GM21825 (cell line): ENCODE measurements at regions not wholly inside any gene's neighbourhood (a gene's known extent, or its start where the extent isn't known, plus 50 kb on each side); places are given as distances from the start of the nearest gene placed in this dataset.
"Not testable (repeated sequence)": the region's sequence is repeated elsewhere in the genome, so short reads cannot be mapped to it uniquely, and the experiment has no call there.

ENCODE experiments used
- ATAC-seq: cut with Tn5 transposase; IDR thresholded peaks from one replicate; pipeline ENCODE4 v1.9.1; 2021; ENCODE audit warnings: mild to moderate bottlenecking, moderate library complexity; ENCODE audit not compliant: unreplicated experiment

GRCh38 chr13:64534302-64534701 is 2695.8 kb downstream of the PCDH9 start:
- no peak for ATAC-seq

- no peak for ATAC-seq
These were observed 2698.7 kb downstream of the PCDH9 start for GRCh38 chr13:64531400-64531799.

GRCh38 chr13:64529874-64530485 is 2700.2 kb downstream of the PCDH9 start:
- no peak for ATAC-seq

DNA sequence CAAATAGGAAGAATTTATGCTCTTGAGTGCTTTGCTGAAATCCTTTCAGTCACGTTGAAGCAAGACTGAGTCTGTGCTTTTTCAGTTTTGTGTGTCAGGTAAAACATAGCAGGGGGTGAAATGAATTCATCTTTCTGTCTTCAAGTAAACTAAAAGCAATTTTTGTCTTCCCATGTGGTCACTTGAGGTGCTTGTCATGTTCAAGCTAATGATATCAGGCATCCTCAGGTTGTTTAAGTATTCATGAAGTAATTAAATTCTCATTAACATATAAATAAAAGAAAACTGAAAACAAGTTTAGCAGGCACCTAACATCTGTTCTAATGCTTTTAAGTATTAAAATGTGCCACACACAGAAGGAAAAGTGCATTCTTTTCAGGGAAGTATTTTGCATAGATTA is 2701.3 kb downstream of the PCDH9 start:
- no peak for ATAC-seq

DNA sequence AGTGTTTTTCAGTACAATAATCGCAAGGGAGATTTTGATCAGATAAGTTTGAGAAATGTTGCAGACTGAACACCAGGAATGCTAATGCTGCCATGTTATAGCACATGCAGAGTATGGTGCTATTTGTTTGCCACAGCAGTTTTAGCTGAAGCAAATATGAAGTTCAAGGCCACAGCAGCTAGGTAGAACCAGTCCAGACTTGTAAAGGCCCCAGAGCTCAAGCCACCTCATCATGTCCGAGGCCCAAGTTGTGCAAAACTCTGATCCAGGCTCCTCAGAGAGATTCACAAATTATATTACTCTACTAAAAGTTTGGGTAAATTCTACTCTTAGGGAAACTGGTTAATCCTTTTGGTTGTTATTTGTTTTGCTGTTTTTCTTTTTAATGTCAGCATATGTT is 2702.6 kb downstream of the PCDH9 start:
- no peak for ATAC-seq

- ATAC-seq = no peak
These were observed 2704.4 kb downstream of the PCDH9 start for GRCh38 chr13:64525687-64526086.

DNA sequence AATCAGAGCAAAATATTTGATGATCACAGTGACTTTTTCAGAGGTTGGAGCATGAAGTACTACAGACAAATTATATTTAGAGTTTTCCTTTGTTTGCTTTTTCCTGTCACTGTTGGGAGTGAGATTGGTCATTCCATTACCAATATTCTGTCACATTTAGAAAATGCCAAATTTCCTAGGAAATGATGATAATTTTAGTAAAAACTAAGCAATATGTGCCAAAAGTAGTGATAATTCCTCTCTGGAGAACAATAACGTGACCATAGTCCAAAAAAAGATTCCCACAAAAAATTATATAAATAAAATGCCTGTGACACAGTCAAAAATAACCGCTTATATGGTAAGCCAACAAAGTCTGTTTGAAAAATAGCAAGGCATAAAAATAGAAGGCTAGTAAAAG is 2719.4 kb downstream of the PCDH9 start:
- no peak for ATAC-seq

GRCh38 chr13:64506246-64506645 is 2723.9 kb downstream of the PCDH9 start:
- ATAC-seq = no peak

- ATAC-seq = no peak
These were observed 2724.7 kb downstream of the PCDH9 start for GRCh38 chr13:64505336-64505910.

GRCh38 chr13:64488731-64489130 is 2741.4 kb downstream of the PCDH9 start:
- ATAC-seq = no peak

DNA sequence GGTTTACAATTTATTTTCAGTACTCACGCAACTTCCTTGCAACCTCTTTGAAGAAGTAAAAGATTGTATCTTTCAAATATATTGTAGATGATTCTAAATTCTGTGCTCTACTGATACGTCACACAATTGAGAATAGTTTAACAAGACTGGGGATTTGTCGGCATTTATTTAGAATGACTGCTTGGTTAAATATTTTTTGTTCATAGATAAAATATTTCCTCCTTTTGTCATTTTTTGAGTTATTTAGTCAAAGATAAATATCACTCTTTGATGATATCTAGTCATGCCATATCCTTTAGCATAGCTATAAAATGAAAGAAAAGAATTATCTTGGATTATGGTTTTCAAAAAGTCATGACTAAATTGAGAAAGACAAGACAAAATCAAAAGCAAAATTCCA is 2747.8 kb downstream of the PCDH9 start:
- no peak for ATAC-seq

DNA sequence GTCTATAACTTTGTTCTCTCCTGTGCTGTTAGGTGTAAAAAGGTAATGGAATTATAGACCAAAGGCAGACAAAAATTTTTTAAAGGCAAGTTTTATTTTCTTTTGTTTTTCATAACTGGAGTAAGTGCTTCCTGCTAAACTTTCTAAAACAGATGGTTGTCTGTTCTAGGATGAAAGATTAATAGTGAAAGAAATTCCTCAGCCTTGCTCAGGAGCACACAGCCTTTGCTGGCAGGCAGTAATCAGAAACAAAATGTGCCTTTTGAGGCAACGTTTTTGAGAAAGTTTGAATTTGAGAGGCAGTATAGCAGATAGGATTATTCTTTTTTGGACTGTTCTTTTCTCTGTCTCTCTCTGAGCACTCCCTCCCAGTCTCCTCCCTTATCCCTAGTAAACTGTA is 2749.5 kb downstream of the PCDH9 start:
- no peak for ATAC-seq

DNA sequence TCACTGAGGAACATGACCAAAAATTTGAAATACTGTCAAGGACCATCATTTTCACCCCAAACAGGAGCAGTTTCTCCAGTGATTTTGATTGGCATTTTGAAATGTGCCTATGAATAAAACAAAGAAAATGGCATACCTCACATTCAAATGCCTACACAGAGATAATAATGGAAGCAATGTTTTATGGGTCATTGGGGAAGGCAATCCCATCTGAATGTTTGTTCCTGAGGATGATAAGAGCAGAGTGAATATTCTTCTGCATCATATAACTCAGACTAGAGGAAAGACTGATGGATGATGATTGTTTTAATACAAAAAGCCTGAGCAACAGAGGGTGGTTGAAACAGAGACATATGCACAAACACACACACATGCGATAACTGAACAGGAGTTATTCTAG is 2749.9 kb downstream of the PCDH9 start:
- no peak for ATAC-seq

GRCh38 chr13:64477146-64477545 is 2753.0 kb downstream of the PCDH9 start:
- ATAC-seq = no peak

GRCh38 chr13:64476041-64476568 is 2754.0 kb downstream of the PCDH9 start:
- not testable (repeated sequence) for ATAC-seq

- ATAC-seq = no peak
These were observed 2758.2 kb downstream of the PCDH9 start for GRCh38 chr13:64471916-64472315.

- ATAC-seq = no peak
These were observed 2759.4 kb downstream of the PCDH9 start for GRCh38 chr13:64470751-64471150.

DNA sequence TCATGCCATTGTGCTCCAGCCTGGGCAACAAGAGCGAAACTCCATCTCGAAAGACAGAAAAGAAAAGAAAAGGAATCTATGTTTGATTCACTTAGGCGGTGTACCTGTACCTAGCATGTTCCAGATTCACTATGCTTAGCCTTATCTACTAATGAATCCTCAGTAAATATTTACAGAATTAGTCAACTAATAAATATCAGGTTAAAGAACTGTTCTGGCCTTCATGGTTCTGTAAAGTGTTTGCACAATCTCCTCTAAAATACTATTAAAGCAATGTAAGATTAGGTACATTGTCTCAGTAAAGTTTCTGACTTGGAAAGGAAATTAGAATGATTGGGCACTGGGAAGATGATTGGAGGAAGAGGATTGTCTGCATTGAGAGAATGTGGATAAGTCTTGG is 2770.4 kb downstream of the PCDH9 start:
- ATAC-seq = no peak

DNA sequence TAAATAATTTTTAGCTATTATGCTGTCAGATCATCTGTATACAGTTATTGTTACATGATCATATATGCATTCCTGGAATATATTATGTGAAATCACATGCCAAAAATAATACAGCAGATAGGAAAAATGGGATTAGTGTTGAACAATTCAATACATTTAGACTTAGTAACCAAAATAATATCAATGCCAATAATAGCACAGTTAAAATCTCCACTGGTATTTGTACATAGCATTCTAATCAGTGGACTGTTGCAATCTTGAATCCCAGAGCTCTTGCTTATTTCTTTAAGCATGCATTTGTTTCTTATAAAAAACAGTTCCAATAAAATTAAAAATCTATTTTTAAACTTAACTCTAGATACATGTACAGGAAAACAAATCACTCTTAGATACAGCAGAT is 2772.2 kb downstream of the PCDH9 start:
- ATAC-seq = no peak

DNA sequence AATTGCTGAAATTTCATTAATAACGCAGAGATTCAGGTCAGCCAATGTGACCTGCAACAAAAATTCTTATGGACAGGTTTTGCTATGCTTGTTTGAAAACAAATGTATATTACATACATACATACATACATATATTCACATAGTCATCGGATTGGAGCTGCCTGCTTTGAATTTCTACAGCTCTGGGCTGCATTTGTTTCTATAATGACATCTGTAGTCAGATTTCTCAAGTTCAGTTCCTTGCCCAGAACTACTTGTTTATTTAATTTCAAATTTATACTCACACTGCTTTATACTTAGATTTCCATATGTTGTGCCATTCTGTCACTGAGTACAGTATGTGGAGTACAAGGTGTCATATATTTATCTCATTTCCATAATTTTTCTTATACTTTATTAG is 2775.0 kb downstream of the PCDH9 start:
- no peak for ATAC-seq

- ATAC-seq = no peak
These were observed 2776.3 kb downstream of the PCDH9 start for GRCh38 chr13:64453831-64454230.

GRCh38 chr13:64446372-64446771 is 2783.8 kb downstream of the PCDH9 start:
- ATAC-seq = no peak

DNA sequence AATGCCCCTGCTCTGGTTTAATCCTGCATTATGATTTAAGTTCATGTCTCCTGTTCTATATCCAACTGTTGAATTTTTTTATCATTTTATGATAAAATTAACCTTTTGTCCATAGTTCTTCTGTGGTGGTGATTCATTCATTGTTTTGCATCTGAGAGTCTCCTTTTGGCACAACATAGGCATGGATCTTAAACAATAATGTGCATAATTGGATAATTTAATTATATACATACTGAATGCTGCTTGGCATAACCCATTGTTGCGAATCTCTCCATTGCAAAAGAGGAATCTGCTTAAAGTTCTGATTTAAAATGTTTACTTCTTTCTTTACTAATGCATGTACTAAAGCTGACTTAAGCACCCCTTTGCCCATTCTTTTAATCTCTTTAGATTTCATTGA is 2788.4 kb downstream of the PCDH9 start:
- ATAC-seq = no peak
